GM12878 (cell line): ENCODE measurements at regions not wholly inside any gene's neighbourhood (a gene's known extent, or its start where the extent isn't known, plus 50 kb on each side); places are given as distances from the start of the nearest gene placed in this dataset.

ENCODE experiments used
- ETV6 ChIP-seq, 2 experiments: fragments of 450-650 bp in 1 of 2; IDR thresholded peaks in 1 of 2; conservative IDR thresholded peaks in 1 of 2; 2 replicates each; pipeline ENCODE4 v1.6.1; 2014; ENCODE audit warnings: antibody characterized with exemption in 1 of 2, borderline replicate concordance in 1 of 2, low read depth in 1 of 2, mild to moderate bottlenecking in 1 of 2, moderate library complexity in 1 of 2
- EZH2 ChIP-seq: IDR thresholded peaks from 2 replicates; pipeline ENCODE4 v1.6.1; 2012; ENCODE audit warnings: low read depth, mild to moderate bottlenecking, control low read depth, inconsistent platforms, low read length, borderline replicate concordance; ENCODE audit not compliant: control insufficient read depth
- HDAC6 ChIP-seq: fragments of 200-600 bp; sonication (generic); IDR thresholded peaks from one replicate; pipeline ENCODE4 v1.8.0; 2017; ENCODE audit warnings: antibody characterized with exemption; ENCODE audit not compliant: unreplicated experiment
- JUNB ChIP-seq: IDR thresholded peaks from 2 replicates; pipeline ENCODE4 v1.6.1; 2016; ENCODE audit warnings: antibody characterized with exemption, mild to moderate bottlenecking
- MLLT1 ChIP-seq: fragments of 450-650 bp; IDR thresholded peaks from 2 replicates; pipeline ENCODE4 v1.6.1; 2016; ENCODE audit warnings: mild to moderate bottlenecking
- MXI1 ChIP-seq: fragments of 150-350 bp; IDR thresholded peaks from 2 replicates; pipeline ENCODE4 v1.6.1; 2011; ENCODE audit warnings: low read depth, mild to moderate bottlenecking, inconsistent platforms, low read length, improper control_type of control experiment
- MYC ChIP-seq: IDR thresholded peaks from 2 replicates; pipeline ENCODE4 v1.6.1; 2011; ENCODE audit warnings: mild to moderate bottlenecking, low read length, moderate library complexity, inconsistent platforms; ENCODE audit not compliant: insufficient read depth, insufficient replicate concordance, insufficient read length, severe bottlenecking
- PBX3 ChIP-seq: IDR thresholded peaks from 2 replicates; pipeline ENCODE4 v1.6.1; 2011; ENCODE audit warnings: mild to moderate bottlenecking, low read depth, low read length, moderate library complexity; ENCODE audit not compliant: insufficient replicate concordance
- POLR2AphosphoS5 ChIP-seq: IDR thresholded peaks from 2 replicates; pipeline ENCODE4 v1.6.1; 2011; ENCODE audit warnings: mild to moderate bottlenecking, low read length, inconsistent platforms
- USF1 ChIP-seq: IDR thresholded peaks from 2 replicates; pipeline ENCODE4 v1.6.1; 2011; ENCODE audit warnings: borderline replicate concordance, low read depth, mild to moderate bottlenecking, moderate library complexity, mixed read lengths, low read length; ENCODE audit not compliant: insufficient read depth; ENCODE audit errors: extremely low read length
- ZNF274 ChIP-seq: IDR thresholded peaks from one replicate; pipeline ENCODE4 v1.8.0; 2011; ENCODE audit not compliant: insufficient read length, insufficient read depth
- TF ChIP-seq, protein P1 (sequence below), 3 experiments: IDR thresholded peaks in 2 of 3; conservative IDR thresholded peaks in 1 of 3; 2 replicates each; pipeline ENCODE4 v1.5.1; 2011; ENCODE audit warnings: low read depth in 3 of 3, low read length in 3 of 3, mild to moderate bottlenecking in 3 of 3, control low read depth in 2 of 3, moderate library complexity in 2 of 3, inconsistent platforms in 1 of 3, mixed read lengths in 1 of 3; ENCODE audit not compliant: control insufficient read depth in 2 of 3, insufficient read depth in 1 of 3; ENCODE audit errors: extremely low read depth in 1 of 3
- TF ChIP-seq, protein P2 (sequence below): IDR thresholded peaks from 2 replicates; pipeline ENCODE4 v1.6.1; 2012; ENCODE audit warnings: low read depth, low read length, improper control_type of control experiment

DNA sequence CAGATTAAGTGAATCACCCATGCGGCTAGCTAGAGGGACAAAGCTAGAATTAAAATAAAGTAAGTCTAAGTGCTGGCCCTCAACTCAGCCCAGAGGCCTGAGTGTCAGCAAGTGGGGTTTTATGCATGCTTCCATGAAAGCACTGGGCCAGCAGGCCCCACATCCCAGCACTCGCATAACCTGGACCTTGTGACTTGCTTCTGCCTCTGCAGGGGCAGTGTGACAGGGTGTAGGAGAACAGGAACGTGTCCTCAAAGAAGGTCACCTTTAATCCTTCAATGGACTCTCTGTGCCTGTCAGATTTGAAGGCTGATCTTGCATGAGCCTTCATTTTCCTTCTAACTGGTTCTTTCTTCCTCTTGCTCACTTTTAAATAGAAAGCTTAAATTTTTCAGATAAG lies 183.4 kb downstream of the ALDH8A1 start:
- TF ChIP-seq, protein P1, sequence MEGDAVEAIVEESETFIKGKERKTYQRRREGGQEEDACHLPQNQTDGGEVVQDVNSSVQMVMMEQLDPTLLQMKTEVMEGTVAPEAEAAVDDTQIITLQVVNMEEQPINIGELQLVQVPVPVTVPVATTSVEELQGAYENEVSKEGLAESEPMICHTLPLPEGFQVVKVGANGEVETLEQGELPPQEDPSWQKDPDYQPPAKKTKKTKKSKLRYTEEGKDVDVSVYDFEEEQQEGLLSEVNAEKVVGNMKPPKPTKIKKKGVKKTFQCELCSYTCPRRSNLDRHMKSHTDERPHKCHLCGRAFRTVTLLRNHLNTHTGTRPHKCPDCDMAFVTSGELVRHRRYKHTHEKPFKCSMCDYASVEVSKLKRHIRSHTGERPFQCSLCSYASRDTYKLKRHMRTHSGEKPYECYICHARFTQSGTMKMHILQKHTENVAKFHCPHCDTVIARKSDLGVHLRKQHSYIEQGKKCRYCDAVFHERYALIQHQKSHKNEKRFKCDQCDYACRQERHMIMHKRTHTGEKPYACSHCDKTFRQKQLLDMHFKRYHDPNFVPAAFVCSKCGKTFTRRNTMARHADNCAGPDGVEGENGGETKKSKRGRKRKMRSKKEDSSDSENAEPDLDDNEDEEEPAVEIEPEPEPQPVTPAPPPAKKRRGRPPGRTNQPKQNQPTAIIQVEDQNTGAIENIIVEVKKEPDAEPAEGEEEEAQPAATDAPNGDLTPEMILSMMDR (IDR thresholded peaks at IDR 0.05 in 2 of 3, conservative IDR thresholded peaks at IDR 0.05 in 1 of 3; ENCODE audit: control insufficient read depth in 2 of 3, extremely low read depth in 1 of 3, insufficient read depth in 1 of 3, low read depth in 3 of 3, low read length in 3 of 3) = no peak
- TF ChIP-seq ZNF274 (no peak), MYC (no peak), EZH2 (no peak), ETV6 (conservative IDR thresholded peaks at IDR 0.05 in 1 of 2, IDR thresholded peaks at IDR 0.05 in 1 of 2; ENCODE audit: borderline replicate concordance in 1 of 2, low read depth in 1 of 2) (no peak), MLLT1 (no peak), USF1 (no peak), PBX3 (no peak), MXI1 (no peak), HDAC6 (no peak), POLR2AphosphoS5 (no peak), JUNB (no peak)
- TF ChIP-seq, protein P2, sequence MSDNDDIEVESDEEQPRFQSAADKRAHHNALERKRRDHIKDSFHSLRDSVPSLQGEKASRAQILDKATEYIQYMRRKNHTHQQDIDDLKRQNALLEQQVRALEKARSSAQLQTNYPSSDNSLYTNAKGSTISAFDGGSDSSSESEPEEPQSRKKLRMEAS = no peak
